SK-N-SH (cell line): ENCODE measurements at regions not wholly inside any gene's neighbourhood (a gene's known extent, or its start where the extent isn't known, plus 50 kb on each side); places are given as distances from the start of the nearest gene placed in this dataset.
"Not testable (repeated sequence)": the region's sequence is repeated elsewhere in the genome, so short reads cannot be mapped to it uniquely, and the experiment has no call there.

Source experiments
- CTCF ChIA-PET: fragments of 300-600, 350-600 bp; formaldehyde crosslinking; extraction: SDS; loops from one replicate; lab custom pipeline; 2021; lab: Yijun Ruan, JAX
- POLR2A ChIA-PET: fragments of 350-600 bp; sonication (Branson Sonifier 250); formaldehyde crosslinking; extraction: SDS; loops from one replicate; lab custom pipeline; 2020; ENCODE audit warnings: antibody characterized with exemption, inconsistent platforms; lab: Yijun Ruan, JAX
- DNase-seq: peaks from one replicate; pipeline ENCODE4 v3.0.0; 2012
- H2AFZ ChIP-seq: fragments of 200-600 bp; sonication (generic); 2 replicates; pipeline ENCODE4 v1.8.1; 2016; ENCODE audit warnings: antibody characterized with exemption, mild to moderate bottlenecking, low read depth
- H3F3A ChIP-seq: fragments of 200-600 bp; sonication (generic); replicated peaks from 2 replicates; pipeline ENCODE3; 2016; ENCODE audit warnings: antibody characterized with exemption, mild to moderate bottlenecking; ENCODE audit not compliant: insufficient read depth
- H3K27ac ChIP-seq, 2 experiments: fragments of 200-500 bp in 1 of 2; fragments of 200-600 bp in 1 of 2; sonication (Bioruptor generic) in 1 of 2; sonication (generic), shearing (Covaris generic) in 1 of 2; 2 replicates each; pipeline versions ENCODE4 v1.5.1 to v1.6.1; 2014 to 2016; ENCODE audit warnings: low read depth in 2 of 2, inconsistent platforms in 1 of 2, low read length in 1 of 2, mild to moderate bottlenecking in 1 of 2, mixed read lengths in 1 of 2
- H3K27me3 ChIP-seq: fragments of 200-600 bp; sonication (generic), shearing (Covaris generic); 2 replicates; pipeline ENCODE4 v1.6.1; 2016; ENCODE audit warnings: mixed run types; ENCODE audit not compliant: insufficient read depth
- H3K36me3 ChIP-seq, 2 experiments: fragments of 200-500 bp in 1 of 2; fragments of 200-600 bp in 1 of 2; sonication (Bioruptor generic) in 1 of 2; sonication (generic) in 1 of 2; replicated peaks in 1 of 2; 2 replicates each; pipeline versions ENCODE3 to v1.5.1; 2014 to 2016; ENCODE audit warnings: low read length in 1 of 2, mild to moderate bottlenecking in 1 of 2; ENCODE audit not compliant: insufficient read depth in 2 of 2, control insufficient read depth in 1 of 2
- H3K4me1 ChIP-seq, 2 experiments: fragments of 200-500 bp in 1 of 2; fragments of 200-600 bp in 1 of 2; sonication (Bioruptor generic) in 1 of 2; sonication (generic), shearing (Covaris generic) in 1 of 2; 2 replicates each; pipeline versions ENCODE4 v1.5.1 to v1.6.1; 2014 to 2016; ENCODE audit warnings: low read depth in 1 of 2, low read length in 1 of 2, mixed run types in 1 of 2; ENCODE audit not compliant: insufficient read depth in 2 of 2, control insufficient read depth in 1 of 2
- H3K4me2 ChIP-seq: fragments of 200-600 bp; sonication (generic), shearing (Covaris generic); 2 replicates; pipeline ENCODE4 v1.6.1; 2017; ENCODE audit warnings: mixed run types
- H3K4me3 ChIP-seq, 2 experiments: fragments of 200-500 bp in 1 of 2; fragments of 200-600 bp in 1 of 2; sonication (Bioruptor generic) in 1 of 2; sonication (generic), shearing (Covaris generic) in 1 of 2; 2 replicates each; pipeline versions ENCODE4 v1.5.1 to v1.8.1; 2014 to 2016; ENCODE audit warnings: low read depth in 2 of 2, inconsistent platforms in 1 of 2, low read length in 1 of 2, mild to moderate bottlenecking in 1 of 2, mixed read lengths in 1 of 2, moderate library complexity in 1 of 2
- H3K79me2 ChIP-seq: fragments of 200-600 bp; sonication (generic); 2 replicates; pipeline ENCODE4 v1.8.1; 2017; ENCODE audit warnings: mild to moderate bottlenecking; ENCODE audit not compliant: insufficient read depth
- H3K9ac ChIP-seq: fragments of 200-600 bp; sonication (generic); 2 replicates; pipeline ENCODE4 v1.6.1; 2017; ENCODE audit warnings: mixed run types
- H3K9me2 ChIP-seq: fragments of 200-600 bp; sonication (generic); 2 replicates; pipeline ENCODE4 v1.6.1; 2017; ENCODE audit warnings: mixed run types
- H3K9me3 ChIP-seq: fragments of 200-600 bp; sonication (generic); 2 replicates; pipeline ENCODE4 v1.6.1; 2017; ENCODE audit warnings: mixed run types, mild to moderate bottlenecking, moderate library complexity
- H4K20me1 ChIP-seq: fragments of 200-600 bp; sonication (generic); 2 replicates; pipeline ENCODE4 v1.6.1; 2017; ENCODE audit warnings: mild to moderate bottlenecking, mixed run types; ENCODE audit not compliant: insufficient read depth
- CHD2 ChIP-seq: fragments of 150-350 bp; IDR thresholded peaks from 2 replicates; pipeline ENCODE4 v1.6.1; 2018; ENCODE audit warnings: low read length; ENCODE audit not compliant: partially characterized antibody
- ELF1 ChIP-seq: IDR thresholded peaks from 2 replicates; pipeline ENCODE4 v1.4.0; 2012
- EZH2phosphoT487 ChIP-seq: fragments of 200-600 bp; sonication (generic); IDR thresholded peaks from 2 replicates; pipeline ENCODE4 v1.6.1; 2017; ENCODE audit warnings: low read depth, mixed run types, mild to moderate bottlenecking, antibody characterized with exemption, moderate library complexity, borderline replicate concordance
- FOSL2 ChIP-seq: IDR thresholded peaks from 2 replicates; pipeline ENCODE4 v1.4.0; 2012; ENCODE audit warnings: low read depth, mild to moderate bottlenecking, moderate library complexity, borderline replicate concordance
- GABPA ChIP-seq: IDR thresholded peaks from 2 replicates; pipeline ENCODE4 v1.4.0; 2012; ENCODE audit warnings: low read depth, mild to moderate bottlenecking
- GATA2 ChIP-seq: sonication (generic); formaldehyde crosslinking; IDR thresholded peaks from 2 replicates; pipeline ENCODE4 v1.5.0; 2020; ENCODE audit warnings: mild to moderate bottlenecking, missing genetic modification reagents
- MAX ChIP-seq: IDR thresholded peaks from 2 replicates; pipeline ENCODE4 v1.4.0; 2012; ENCODE audit warnings: low read depth
- MXI1 ChIP-seq: IDR thresholded peaks from 2 replicates; pipeline ENCODE4 v1.6.1; 2012; ENCODE audit warnings: mild to moderate bottlenecking, low read depth, low read length, improper control_type of control experiment
- PBX3 ChIP-seq: IDR thresholded peaks from 2 replicates; pipeline ENCODE4; 2012
- RAD21 ChIP-seq: IDR thresholded peaks from 2 replicates; pipeline ENCODE4 v1.6.1; 2012; ENCODE audit warnings: mild to moderate bottlenecking, low read length
- RCOR1 ChIP-seq: fragments of 150-350 bp; IDR thresholded peaks from 2 replicates; pipeline ENCODE4 v1.6.1; 2017; ENCODE audit warnings: antibody characterized with exemption, low read length
- RFX5 ChIP-seq: IDR thresholded peaks from 2 replicates; pipeline ENCODE4 v1.6.1; 2012; ENCODE audit warnings: mild to moderate bottlenecking, improper control_type of control experiment, low read length
- RXRA ChIP-seq: IDR thresholded peaks from 2 replicates; pipeline ENCODE4 v1.4.0; 2012; ENCODE audit warnings: low read depth, mild to moderate bottlenecking, borderline replicate concordance
- SMC3 ChIP-seq: IDR thresholded peaks from 2 replicates; pipeline ENCODE4 v1.6.1; 2012; ENCODE audit warnings: low read depth, low read length, improper control_type of control experiment
- TAF1 ChIP-seq: IDR thresholded peaks from 2 replicates; pipeline ENCODE4 v1.6.1; 2012; ENCODE audit warnings: low read depth, mild to moderate bottlenecking, low read length, moderate library complexity, borderline replicate concordance
- TCF12 ChIP-seq: IDR thresholded peaks from 2 replicates; pipeline ENCODE4 v1.4.0; 2012
- TEAD4 ChIP-seq: IDR thresholded peaks from 2 replicates; pipeline ENCODE4 v1.4.0; 2012; ENCODE audit warnings: mild to moderate bottlenecking, borderline replicate concordance; ENCODE audit not compliant: insufficient read depth
- WGBS: methylation state at CpG from one replicate; pipeline ENCODE4 v1.1.6; 2017; ENCODE audit warnings: low lambda C conversion rate; 5-methylcytosine and 5-hydroxymethylcytosine counted together
- TF ChIP-seq, protein P1 (sequence below): IDR thresholded peaks from 2 replicates; pipeline ENCODE4 v1.4.0; 2012; ENCODE audit warnings: low read depth, borderline replicate concordance
- TF ChIP-seq, protein P2 (sequence below): fragments of 150-350 bp; IDR thresholded peaks from 2 replicates; pipeline ENCODE4 v1.6.1; 2016; ENCODE audit warnings: mild to moderate bottlenecking, low read depth, low read length

DNA sequence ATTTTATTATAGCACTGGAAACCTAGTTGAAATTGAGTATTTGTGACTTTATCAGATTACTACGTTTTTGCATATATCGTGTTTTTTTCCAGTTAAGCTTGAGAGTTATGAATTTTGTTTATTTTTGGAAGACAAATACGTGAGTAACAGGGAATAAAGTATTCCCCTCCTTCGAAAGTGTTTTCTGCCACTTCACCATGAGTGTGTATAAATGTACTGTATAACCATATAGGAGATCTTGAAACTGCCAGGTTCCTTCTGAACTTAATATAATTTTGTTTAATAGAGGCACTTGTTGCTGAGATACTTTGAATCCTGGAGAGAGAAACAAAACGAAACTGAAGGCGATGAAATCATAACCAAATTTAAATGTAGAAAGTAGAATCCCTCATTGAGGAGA lies 1004.4 kb upstream of the ZEB2 start:
- H3K9ac ChIP-seq: no peak overlapping the region
- H3K4me2 ChIP-seq: no peak overlapping the region
- ChIA-PET POLR2A (no interaction called here), CTCF (interaction anchor here (0.6 kb wide), 1 partner anchor 217 kb away, joined by 3 read pairs; no protein-coding TSS in a partner anchor)
- H3K79me2 ChIP-seq: no peaks in the 10 kb centered on the region
- TF ChIP-seq MXI1: no peak
- no peak for TF ChIP-seq ELF1
- no peak for TF ChIP-seq TCF12
- no peak for TF ChIP-seq RCOR1
- no peak for TF ChIP-seq RXRA
- no peak for TF ChIP-seq TEAD4
- no peak for TF ChIP-seq GATA2
- TF ChIP-seq, protein P1, sequence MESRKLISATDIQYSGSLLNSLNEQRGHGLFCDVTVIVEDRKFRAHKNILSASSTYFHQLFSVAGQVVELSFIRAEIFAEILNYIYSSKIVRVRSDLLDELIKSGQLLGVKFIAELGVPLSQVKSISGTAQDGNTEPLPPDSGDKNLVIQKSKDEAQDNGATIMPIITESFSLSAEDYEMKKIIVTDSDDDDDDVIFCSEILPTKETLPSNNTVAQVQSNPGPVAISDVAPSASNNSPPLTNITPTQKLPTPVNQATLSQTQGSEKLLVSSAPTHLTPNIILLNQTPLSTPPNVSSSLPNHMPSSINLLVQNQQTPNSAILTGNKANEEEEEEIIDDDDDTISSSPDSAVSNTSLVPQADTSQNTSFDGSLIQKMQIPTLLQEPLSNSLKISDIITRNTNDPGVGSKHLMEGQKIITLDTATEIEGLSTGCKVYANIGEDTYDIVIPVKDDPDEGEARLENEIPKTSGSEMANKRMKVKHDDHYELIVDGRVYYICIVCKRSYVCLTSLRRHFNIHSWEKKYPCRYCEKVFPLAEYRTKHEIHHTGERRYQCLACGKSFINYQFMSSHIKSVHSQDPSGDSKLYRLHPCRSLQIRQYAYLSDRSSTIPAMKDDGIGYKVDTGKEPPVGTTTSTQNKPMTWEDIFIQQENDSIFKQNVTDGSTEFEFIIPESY: no peak
- TF ChIP-seq CHD2: no peak
- no peak for TF ChIP-seq PBX3
- TF ChIP-seq SMC3: no peak
- TF ChIP-seq MAX: no peak
- no peak for TF ChIP-seq TAF1
- no peak for TF ChIP-seq RFX5
- no peak for TF ChIP-seq FOSL2
- TF ChIP-seq GABPA: no peak
- no peak for TF ChIP-seq RAD21
- TF ChIP-seq, protein P2, sequence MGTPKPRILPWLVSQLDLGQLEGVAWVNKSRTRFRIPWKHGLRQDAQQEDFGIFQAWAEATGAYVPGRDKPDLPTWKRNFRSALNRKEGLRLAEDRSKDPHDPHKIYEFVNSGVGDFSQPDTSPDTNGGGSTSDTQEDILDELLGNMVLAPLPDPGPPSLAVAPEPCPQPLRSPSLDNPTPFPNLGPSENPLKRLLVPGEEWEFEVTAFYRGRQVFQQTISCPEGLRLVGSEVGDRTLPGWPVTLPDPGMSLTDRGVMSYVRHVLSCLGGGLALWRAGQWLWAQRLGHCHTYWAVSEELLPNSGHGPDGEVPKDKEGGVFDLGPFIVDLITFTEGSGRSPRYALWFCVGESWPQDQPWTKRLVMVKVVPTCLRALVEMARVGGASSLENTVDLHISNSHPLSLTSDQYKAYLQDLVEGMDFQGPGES: no peak
- no peak for TF ChIP-seq EZH2phosphoT487
- DNase-seq: no peak
- H3K9me2 ChIP-seq: no peaks in the 10 kb centered on the region
- H3K27ac ChIP-seq: no peak overlapping the region
- no peaks in the 10 kb centered on the region for H3K36me3 ChIP-seq
- H2AFZ ChIP-seq: peak overlapping the region; percentile 70; the same call in 1 of the 2 replicates
- H3K4me3 ChIP-seq: no peak overlapping the region
- no peaks in the 10 kb centered on the region for H3F3A ChIP-seq
- H4K20me1 ChIP-seq: no peaks in the 10 kb centered on the region
- no peaks in the 10 kb centered on the region for H3K9me3 ChIP-seq
- H3K27me3 ChIP-seq: no peaks in the 10 kb centered on the region
- H3K4me1 ChIP-seq: no peaks in the 10 kb centered on the region
- WGBS: 74% methylated on average over 6 of the region's 6 CpGs

DNA sequence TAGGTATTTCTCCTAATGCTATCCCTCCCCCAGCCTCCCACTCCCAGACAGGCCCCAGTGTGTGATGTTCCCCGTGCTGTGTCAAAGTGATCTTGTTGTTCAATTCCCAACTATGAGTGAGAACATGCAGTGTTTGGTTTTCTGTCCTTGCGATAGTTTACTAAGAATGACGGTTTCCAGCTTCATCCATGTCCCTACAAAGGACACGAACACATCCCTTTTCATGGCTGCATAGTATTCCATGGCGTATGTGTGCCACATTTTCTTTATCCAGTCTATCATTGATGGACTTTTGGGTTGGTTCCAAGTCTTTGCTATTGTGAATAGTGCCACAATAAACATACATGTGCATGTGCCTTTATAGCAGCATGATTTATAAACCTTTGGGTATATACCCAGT lies 999.3 kb upstream of the ZEB2 start:
- H3K36me3 ChIP-seq, H3K27ac ChIP-seq, H3K9ac ChIP-seq, H3K4me1 ChIP-seq, H4K20me1 ChIP-seq, H3K4me2 ChIP-seq, H3K79me2 ChIP-seq, DNase-seq, H2AFZ ChIP-seq, H3K9me3 ChIP-seq, CTCF ChIA-PET, H3K9me2 ChIP-seq, H3F3A ChIP-seq, H3K4me3 ChIP-seq, H3K27me3 ChIP-seq, POLR2A ChIA-PET: not testable (repeated sequence)
- 52% methylated on average over 5 of the region's 5 CpGs for WGBS
